HEK293T (cell line): ENCODE measurements at regions not wholly inside any gene's neighbourhood (a gene's known extent, or its start where the extent isn't known, plus 50 kb on each side); places are given as distances from the start of the nearest gene placed in this dataset.
"Not testable (repeated sequence)": the region's sequence is repeated elsewhere in the genome, so short reads cannot be mapped to it uniquely, and the experiment has no call there.

Experiments used
- CTCF ChIA-PET: fragments of 350-600 bp; formaldehyde crosslinking; extraction: SDS; loops from one replicate; lab custom pipeline; 2021; ENCODE audit warnings: antibody characterized with exemption, inconsistent platforms; lab: Yijun Ruan, JAX
- POLR2A ChIA-PET: fragments of 350-600 bp; formaldehyde crosslinking; extraction: SDS; loops from one replicate; lab custom pipeline; 2020; ENCODE audit warnings: antibody characterized with exemption, inconsistent platforms; lab: Yijun Ruan, JAX
- DNase-seq: peaks from one replicate; pipeline ENCODE4 v3.0.0; 2012; ENCODE audit warnings: mixed read lengths; ENCODE audit errors: extremely low spot score
- ARNT ChIP-seq: fragments of 450-650 bp; IDR thresholded peaks from 2 replicates; pipeline ENCODE4 v1.6.1; 2017; ENCODE audit warnings: mild to moderate bottlenecking
- BHLHE40 ChIP-seq: fragments of 450-650 bp; IDR thresholded peaks from 2 replicates; pipeline ENCODE4 v1.6.1; 2016; ENCODE audit warnings: mild to moderate bottlenecking, moderate library complexity, borderline replicate concordance
- CTBP1 ChIP-seq: fragments of 450-650 bp; IDR thresholded peaks from 2 replicates; pipeline ENCODE4 v1.6.1; 2016; ENCODE audit warnings: borderline replicate concordance
- ELF4 ChIP-seq: fragments of 450-650 bp; IDR thresholded peaks from 2 replicates; pipeline ENCODE4 v1.6.1; 2017; ENCODE audit warnings: antibody characterized with exemption
- FOXA1 ChIP-seq: fragments of 450-650 bp; IDR thresholded peaks from 2 replicates; pipeline ENCODE4 v1.6.1; 2016; ENCODE audit warnings: mild to moderate bottlenecking
- FOXK2 ChIP-seq: fragments of 450-650 bp; IDR thresholded peaks from 2 replicates; pipeline ENCODE4 v1.6.1; 2016; ENCODE audit warnings: mild to moderate bottlenecking
- FOXM1 ChIP-seq: fragments of 450-650 bp; IDR thresholded peaks from 2 replicates; pipeline ENCODE4 v1.6.1; 2017; ENCODE audit warnings: mild to moderate bottlenecking, borderline replicate concordance
- HDGF ChIP-seq: fragments of 450-650 bp; IDR thresholded peaks from 2 replicates; pipeline ENCODE4 v1.6.1; 2017; ENCODE audit warnings: antibody characterized with exemption, borderline replicate concordance
- L3MBTL2 ChIP-seq: fragments of 450-650 bp; conservative IDR thresholded peaks from 2 replicates; pipeline ENCODE4 v1.6.1; 2016; ENCODE audit warnings: mild to moderate bottlenecking
- LEF1 ChIP-seq: fragments of 450-650 bp; IDR thresholded peaks from 2 replicates; pipeline ENCODE4 v1.6.1; 2017; ENCODE audit warnings: mild to moderate bottlenecking, borderline replicate concordance
- NFRKB ChIP-seq: fragments of 450-650 bp; IDR thresholded peaks from 2 replicates; pipeline ENCODE4 v1.6.1; 2016; ENCODE audit warnings: mild to moderate bottlenecking, moderate library complexity
- PKNOX1 ChIP-seq: fragments of 450-650 bp; IDR thresholded peaks from 2 replicates; pipeline ENCODE4 v1.6.1; 2016
- SP1 ChIP-seq: fragments of 450-650 bp; IDR thresholded peaks from 2 replicates; pipeline ENCODE4 v1.6.1; 2017
- SUZ12 ChIP-seq: fragments of 450-650 bp; IDR thresholded peaks from 2 replicates; pipeline ENCODE4 v1.6.1; 2016; ENCODE audit warnings: mild to moderate bottlenecking
- TARDBP ChIP-seq: fragments of 450-650 bp; IDR thresholded peaks from 2 replicates; pipeline ENCODE4 v1.6.1; 2016
- ZNF384 ChIP-seq: fragments of 450-650 bp; IDR thresholded peaks from 2 replicates; pipeline ENCODE4 v1.6.1; 2016

- ChIA-PET POLR2A (no interaction called here), CTCF (no interaction called here)
- DNase-seq, result no peak
- no peak for TF ChIP-seq PKNOX1
- TF ChIP-seq ZNF384, result no peak
- TF ChIP-seq SUZ12, result no peak
- TF ChIP-seq CTBP1, result no peak
- TF ChIP-seq FOXK2, result no peak
- no peak for TF ChIP-seq ELF4
- no peak for TF ChIP-seq FOXM1
- no peak for TF ChIP-seq SP1
- no peak for TF ChIP-seq FOXA1
- no peak for TF ChIP-seq TARDBP
- no peak for TF ChIP-seq LEF1
- no peak for TF ChIP-seq NFRKB
- TF ChIP-seq BHLHE40, result no peak
- no peak for TF ChIP-seq ARNT
- TF ChIP-seq L3MBTL2, result no peak
- TF ChIP-seq HDGF, result no peak
These were observed 215.9 kb downstream of the MEX3B start for GRCh38 chr15:81829918-81830317.

DNA sequence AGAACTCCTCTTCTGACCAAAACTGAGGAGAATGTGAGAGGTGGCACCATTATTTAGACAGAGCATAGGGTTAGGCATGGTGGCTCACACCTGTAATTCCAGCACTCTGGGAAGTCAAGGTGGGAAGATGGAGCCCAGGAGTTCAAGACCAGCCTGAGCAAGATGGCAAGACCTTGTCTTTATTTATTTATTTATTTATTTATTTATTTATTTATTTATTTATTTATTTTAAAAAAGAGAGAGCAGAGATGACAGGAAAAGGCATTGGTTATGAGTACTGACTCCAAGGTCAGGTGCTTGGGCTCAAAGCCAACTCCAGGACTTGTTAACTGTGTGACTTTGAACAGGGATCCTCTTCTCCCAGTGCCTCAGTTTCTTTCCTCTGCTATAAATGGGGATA is 217.7 kb downstream of the MEX3B start:
- POLR2A ChIA-PET, result no interaction called here
- TF ChIP-seq SUZ12 (no peak), HDGF (no peak), ELF4 (no peak), NFRKB (no peak), PKNOX1 (no peak), BHLHE40 (no peak), ARNT (no peak), TARDBP (no peak), CTBP1 (no peak), L3MBTL2 (no peak), SP1 (no peak), LEF1 (no peak)
- CTCF ChIA-PET, result no interaction called here
- DNase-seq, result no peak

GRCh38 chr15:81825136-81825535 is 220.7 kb downstream of the MEX3B start:
- POLR2A ChIA-PET, result no interaction called here
- TF ChIP-seq FOXM1 (no peak), SP1 (no peak), BHLHE40 (no peak), SUZ12 (no peak), LEF1 (no peak), NFRKB (no peak), FOXA1 (no peak), CTBP1 (no peak), FOXK2 (no peak), ZNF384 (no peak), PKNOX1 (no peak), TARDBP (no peak), HDGF (no peak), ELF4 (no peak)
- no peak for DNase-seq
- CTCF ChIA-PET, result interaction anchor here (0.6 kb wide), 1 partner anchor 335 kb away, joined by 3 read pairs; no protein-coding TSS in a partner anchor

GRCh38 chr15:81822587-81822986 is 223.2 kb downstream of the MEX3B start:
- POLR2A ChIA-PET, CTCF ChIA-PET: not testable (repeated sequence)

GRCh38 chr15:81819924-81820635 is 225.7 kb downstream of the MEX3B start:
- no peak for TF ChIP-seq ELF4
- TF ChIP-seq FOXA1, result no peak
- TF ChIP-seq SUZ12, result no peak
- no peak for TF ChIP-seq CTBP1
- no peak for TF ChIP-seq ARNT
- TF ChIP-seq TARDBP, result no peak
- ChIA-PET POLR2A (no interaction called here), CTCF (no interaction called here)
- no peak for DNase-seq

More at GRCh38 chr15:81822587-81822986, 223.2 kb downstream of the MEX3B start:
- DNase-seq, result not testable (repeated sequence)

DNA sequence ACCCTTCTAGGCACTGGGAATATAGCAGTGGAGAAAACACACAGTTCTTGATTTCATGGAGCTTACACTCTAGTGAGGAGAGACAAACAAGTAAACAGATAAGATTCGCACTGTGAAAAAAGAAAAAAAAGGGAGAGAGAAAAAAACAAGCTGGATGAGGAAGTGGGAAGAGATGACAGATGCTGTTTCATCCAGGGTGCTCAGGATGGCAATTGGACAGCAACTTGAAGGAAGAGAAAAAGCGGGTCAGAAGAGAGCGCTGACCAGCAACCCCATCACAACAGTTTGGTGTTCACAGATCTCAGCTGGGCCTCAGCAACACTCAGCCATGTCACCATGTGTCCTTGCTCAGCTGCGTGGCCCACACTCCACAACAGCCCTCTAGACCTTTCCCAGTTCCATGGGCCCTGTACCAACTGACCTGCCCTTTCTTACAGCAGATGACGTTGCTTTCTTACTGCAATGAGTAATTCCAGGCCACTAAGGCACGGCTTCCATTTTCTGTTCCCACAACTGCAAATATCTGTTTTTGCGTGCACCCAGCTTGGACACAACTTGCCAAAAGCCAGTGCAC is 230.8 kb downstream of the MEX3B start:
- CTCF ChIA-PET, result no interaction called here
- POLR2A ChIA-PET, result no interaction called here
- TF ChIP-seq NFRKB, result no peak
- no peak for TF ChIP-seq BHLHE40
- no peak for DNase-seq
